ENCODE measurements at regions not wholly inside any gene's neighbourhood (a gene's known extent, or its start where the extent isn't known, plus 50 kb on each side); places are given as distances from the start of the nearest gene placed in this dataset.

GRCh38 chr2:160741815-160742214 is 248.2 kb upstream of the RBMS1 start:
- H3K4me3 Mint-ChIP-seq = no peak overlapping the region
- H3K36me3 Mint-ChIP-seq (ENCODE audit: low read depth) = no peaks in the 10 kb centered on the region
- H3K27ac Mint-ChIP-seq = no peak overlapping the region
- H3K9me3 Mint-ChIP-seq = no peaks in the 10 kb centered on the region
- no peaks in the 10 kb centered on the region for H3K27me3 Mint-ChIP-seq (ENCODE audit: low read depth)
- no peak for TF ChIP-seq CTCF (IDR thresholded peaks at IDR 0.05; ENCODE audit: unreplicated experiment in 3 of 3)
- H3K4me1 Mint-ChIP-seq = peaks cover 14% of the 10 kb centered on the region

DNA sequence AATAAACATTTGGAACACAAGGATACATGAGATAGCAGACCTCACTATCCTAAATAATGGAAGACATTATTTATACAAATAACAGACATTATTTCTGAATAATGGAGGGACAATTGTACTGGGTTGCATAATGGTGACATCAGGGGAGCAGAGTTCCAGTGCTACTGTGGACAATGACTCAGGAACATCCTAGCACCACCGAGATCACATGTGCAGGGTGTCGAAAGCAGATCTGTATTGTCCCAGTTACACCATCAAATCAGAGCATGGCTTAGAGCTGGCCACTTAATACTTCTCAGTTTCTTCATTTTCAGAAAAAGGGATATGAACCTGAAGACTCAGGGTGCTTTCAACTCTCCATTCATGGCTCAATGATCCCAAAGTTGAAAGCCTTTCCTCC is 249.1 kb upstream of the RBMS1 start:
- H3K9me3 Mint-ChIP-seq = no peaks in the 10 kb centered on the region
- no peak overlapping the region for H3K27ac Mint-ChIP-seq
- H3K4me1 Mint-ChIP-seq = peaks cover 12% of the 10 kb centered on the region

DNA sequence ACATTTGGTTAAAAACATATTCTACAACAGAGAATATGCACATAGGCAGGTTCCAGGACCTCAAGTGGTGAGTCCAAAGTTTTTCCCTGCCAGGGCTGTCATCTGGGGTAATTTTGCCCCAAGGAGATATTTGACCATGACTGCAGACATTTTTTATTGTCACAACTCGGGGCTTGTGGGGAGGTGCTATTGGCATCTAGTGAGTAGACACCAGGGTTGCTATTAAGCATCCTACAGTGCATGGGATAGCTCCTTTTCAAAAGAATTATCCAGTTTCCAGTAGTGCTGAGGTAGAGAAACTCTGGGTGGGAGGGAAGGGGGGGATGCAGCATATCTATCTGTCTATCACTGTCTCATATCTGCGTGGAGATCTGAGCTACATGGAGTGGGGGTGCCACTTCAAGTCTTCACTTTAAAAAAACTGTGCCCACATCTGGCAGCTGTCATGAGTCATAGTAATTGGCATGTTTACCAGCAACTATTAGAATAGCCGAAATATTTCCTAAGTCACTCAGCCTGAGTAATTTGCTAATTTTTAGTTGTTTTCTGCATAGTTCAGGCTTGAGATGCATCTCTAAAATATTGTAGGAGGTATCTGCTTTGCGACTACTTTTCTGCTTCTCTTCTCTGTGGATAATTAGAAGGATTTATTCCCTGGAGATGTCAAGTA is 254.0 kb upstream of the RBMS1 start:
- Mint-ChIP-seq H3K4me1 (peaks cover 23% of the 10 kb centered on the region), H3K4me3 (no peak overlapping the region), H3K36me3 (ENCODE audit: low read depth) (peaks cover 7% of the 10 kb centered on the region), H3K27me3 (ENCODE audit: low read depth) (no peaks in the 10 kb centered on the region), H3K27ac (peak overlapping the region in 2 of 3 experiments; percentile 6 to 41), H3K9me3 (peaks cover 5% of the 10 kb centered on the region)
- TF ChIP-seq CTCF (IDR thresholded peaks at IDR 0.05; ENCODE audit: unreplicated experiment in 3 of 3) = no peak

More for the DNA sequence above, 249.1 kb upstream of the RBMS1 start:
- TF ChIP-seq CTCF (IDR thresholded peaks at IDR 0.05; ENCODE audit: unreplicated experiment in 3 of 3) = no peak
- no peaks in the 10 kb centered on the region for H3K27me3 Mint-ChIP-seq (ENCODE audit: low read depth)
- no peak overlapping the region for H3K4me3 Mint-ChIP-seq
- H3K36me3 Mint-ChIP-seq (ENCODE audit: low read depth) = no peaks in the 10 kb centered on the region

DNA sequence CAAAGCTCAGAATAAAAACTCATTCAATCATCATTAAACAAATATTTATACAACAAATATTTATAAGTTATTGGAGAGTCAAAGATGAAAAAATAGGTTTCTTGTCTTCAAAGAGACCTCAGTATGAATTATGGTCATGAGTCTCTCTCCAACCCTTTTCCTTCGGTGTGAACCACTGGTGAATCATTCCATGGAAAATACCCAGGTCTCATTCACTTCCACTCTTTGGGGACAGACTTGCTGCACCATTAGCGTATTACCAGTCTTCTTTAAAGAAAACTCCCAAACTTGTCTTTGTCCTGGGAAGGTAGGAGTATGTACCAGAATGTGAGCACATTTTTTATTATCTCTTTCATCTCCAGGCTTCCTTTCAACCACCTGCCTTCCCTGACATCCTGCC is 257.4 kb upstream of the RBMS1 start:
- Mint-ChIP-seq H3K4me1 (peaks cover 12% of the 10 kb centered on the region), H3K4me3 (no peak overlapping the region), H3K9me3 (peaks cover 17% of the 10 kb centered on the region), H3K36me3 (ENCODE audit: low read depth) (peaks cover 17% of the 10 kb centered on the region), H3K27me3 (ENCODE audit: low read depth) (no peaks in the 10 kb centered on the region), H3K27ac (peak overlapping the region in 1 of 3 experiments; percentile 22)
- TF ChIP-seq CTCF (IDR thresholded peaks at IDR 0.05; ENCODE audit: unreplicated experiment in 3 of 3) = no peak

DNA sequence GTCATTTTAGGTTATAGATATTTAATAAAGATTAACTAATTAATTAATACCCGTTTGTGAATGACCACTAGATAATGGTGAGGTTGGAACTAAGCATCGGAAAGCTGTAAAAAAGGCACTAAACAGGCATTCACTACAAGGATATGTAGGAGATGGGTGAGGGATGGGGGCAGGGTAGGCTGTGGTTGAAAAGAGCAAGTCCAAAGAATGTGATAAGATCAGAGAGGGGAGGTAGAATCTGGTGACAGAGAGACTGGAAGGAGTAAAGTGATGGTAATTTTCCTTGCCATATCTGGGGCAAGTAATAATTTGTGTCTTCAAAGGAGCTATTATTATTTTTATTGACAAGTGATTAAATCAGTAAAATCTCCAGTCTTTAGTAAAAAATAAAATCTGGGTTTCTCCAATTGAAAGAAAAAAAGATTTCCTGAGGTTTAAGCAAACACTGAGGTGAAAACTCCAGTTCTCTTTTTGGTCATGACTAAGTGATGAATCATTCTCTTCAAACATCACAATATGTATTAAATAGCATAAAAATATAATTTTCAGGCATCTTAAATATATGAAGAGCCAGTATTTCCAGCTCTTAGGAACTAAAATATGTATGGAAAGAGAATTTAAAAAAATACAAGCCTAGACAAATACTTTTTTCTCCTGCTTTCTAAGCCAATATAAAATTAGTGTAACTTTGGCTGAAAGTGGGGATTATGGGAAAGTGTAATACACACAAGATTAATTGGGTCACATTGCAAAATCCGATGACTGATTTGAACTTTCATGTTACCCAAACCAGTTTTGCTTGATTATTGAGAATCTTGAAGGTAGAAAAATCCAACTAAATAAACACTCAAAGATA is 259.1 kb upstream of the RBMS1 start:
- Mint-ChIP-seq H3K27ac (no peak overlapping the region), H3K4me1 (peaks cover 12% of the 10 kb centered on the region), H3K4me3 (no peak overlapping the region), H3K36me3 (ENCODE audit: low read depth) (peaks cover 17% of the 10 kb centered on the region), H3K27me3 (ENCODE audit: low read depth) (no peaks in the 10 kb centered on the region), H3K9me3 (peaks cover 22% of the 10 kb centered on the region)
- no peak for TF ChIP-seq CTCF (IDR thresholded peaks at IDR 0.05; ENCODE audit: unreplicated experiment in 3 of 3)

Measured in nephron (organoid).